Mesendoderm (in vitro differentiated cells): ENCODE measurements at regions not wholly inside any gene's neighbourhood (a gene's known extent, or its start where the extent isn't known, plus 50 kb on each side); places are given as distances from the start of the nearest gene placed in this dataset.

Experiments
- DNase-seq: peaks from one replicate; pipeline ENCODE4 v3.0.0; 2013
- H2AK5ac ChIP-seq: 2 replicates; pipeline ENCODE4 v1.6.1; 2013; ENCODE audit warnings: low read length, inconsistent platforms
- H2BK120ac ChIP-seq: 2 replicates; pipeline ENCODE4 v1.6.1; 2013; ENCODE audit warnings: low read depth, mild to moderate bottlenecking, low read length, moderate library complexity, mixed read lengths
- H2BK15ac ChIP-seq: replicated peaks from 2 replicates; pipeline ENCODE4 v1.6.1; 2013; ENCODE audit warnings: low read depth, mild to moderate bottlenecking, moderate library complexity
- H2BK5ac ChIP-seq: 2 replicates; pipeline ENCODE4 v1.6.1; 2013; ENCODE audit warnings: low read length, inconsistent platforms
- H3K18ac ChIP-seq: 2 replicates; pipeline ENCODE4 v1.6.1; 2013; ENCODE audit warnings: mild to moderate bottlenecking, low read length, mixed read lengths
- H3K23ac ChIP-seq: one replicate; pipeline ENCODE4 v1.6.1; 2013; ENCODE audit warnings: low read length
- H3K27ac ChIP-seq: 2 replicates; pipeline ENCODE4 v1.5.1; 2013; ENCODE audit warnings: low read depth, mild to moderate bottlenecking, inconsistent platforms, low read length, moderate library complexity
- H3K27me3 ChIP-seq: 2 replicates; pipeline ENCODE4 v1.6.1; 2013; ENCODE audit warnings: low read length, control low read depth, mild to moderate bottlenecking, inconsistent platforms; ENCODE audit not compliant: insufficient read depth, poor library complexity
- H3K36me3 ChIP-seq: 2 replicates; pipeline ENCODE4 v1.6.1; 2013; ENCODE audit warnings: low read length, inconsistent platforms; ENCODE audit not compliant: control insufficient read depth, insufficient read depth
- H3K4ac ChIP-seq: one replicate; pipeline ENCODE4 v1.6.1; 2013; ENCODE audit warnings: low read depth, mild to moderate bottlenecking, low read length, moderate library complexity
- H3K4me1 ChIP-seq: 2 replicates; pipeline ENCODE4 v1.6.1; 2013; ENCODE audit warnings: low read depth, low read length, inconsistent platforms; ENCODE audit not compliant: control insufficient read depth
- H3K4me2 ChIP-seq: 2 replicates; pipeline ENCODE4 v1.6.1; 2013; ENCODE audit warnings: low read length
- H3K4me3 ChIP-seq: 2 replicates; pipeline ENCODE4 v1.5.1; 2013; ENCODE audit warnings: mild to moderate bottlenecking, low read length
- H3K56ac ChIP-seq: one replicate; pipeline ENCODE4 v1.6.1; 2013; ENCODE audit warnings: low read length
- H3K79me1 ChIP-seq: 2 replicates; pipeline ENCODE4 v1.6.1; 2013; ENCODE audit warnings: low read length, inconsistent platforms
- H3K79me2 ChIP-seq: 2 replicates; pipeline ENCODE4 v1.6.1; 2013; ENCODE audit warnings: mild to moderate bottlenecking, low read length; ENCODE audit not compliant: control insufficient read depth, insufficient read depth
- H3K9ac ChIP-seq: 2 replicates; pipeline ENCODE4 v1.6.1; 2013; ENCODE audit warnings: low read length, inconsistent platforms
- H4K5ac ChIP-seq: one replicate; pipeline ENCODE4 v1.6.1; 2013; ENCODE audit warnings: low read length
- H4K8ac ChIP-seq: one replicate; pipeline ENCODE4 v1.6.1; 2013; ENCODE audit warnings: low read depth, mild to moderate bottlenecking, control low read depth, low read length, moderate library complexity
- WGBS: extraction: QIAGEN DNeasy Blood & Tissue Kit; methylation state at CpG from one replicate; pipeline ENCODE4 v1.1.7; 2013; ENCODE audit warnings: low lambda C conversion rate, missing lambda C conversion rate; ENCODE audit not compliant: insufficient coverage; ENCODE audit errors: extremely low coverage; 5-methylcytosine and 5-hydroxymethylcytosine counted together

DNA sequence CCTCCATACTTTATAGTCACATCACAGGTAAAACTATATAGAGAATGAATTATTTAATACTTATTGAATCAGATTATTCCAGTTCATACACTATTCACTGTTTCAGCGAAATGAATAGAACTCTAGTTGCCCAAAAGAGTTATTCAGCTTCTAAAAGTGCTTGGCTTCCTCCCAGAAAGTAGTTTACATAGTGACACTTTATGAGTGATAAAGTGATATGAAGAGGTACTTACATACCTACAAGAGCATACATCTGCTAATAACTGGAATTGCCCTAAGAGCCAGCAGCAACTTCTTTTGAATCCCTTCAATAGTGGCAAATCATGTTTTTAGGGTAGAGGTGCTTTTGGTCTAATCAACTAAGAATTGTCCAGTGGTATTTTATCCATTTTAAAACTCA, 635.1 kb upstream of the AGTR1 start:
- H3K23ac ChIP-seq, result no peak overlapping the region
- no peak overlapping the region for H3K4me3 ChIP-seq
- H3K79me2 ChIP-seq, result no peaks in the 10 kb centered on the region

DNA sequence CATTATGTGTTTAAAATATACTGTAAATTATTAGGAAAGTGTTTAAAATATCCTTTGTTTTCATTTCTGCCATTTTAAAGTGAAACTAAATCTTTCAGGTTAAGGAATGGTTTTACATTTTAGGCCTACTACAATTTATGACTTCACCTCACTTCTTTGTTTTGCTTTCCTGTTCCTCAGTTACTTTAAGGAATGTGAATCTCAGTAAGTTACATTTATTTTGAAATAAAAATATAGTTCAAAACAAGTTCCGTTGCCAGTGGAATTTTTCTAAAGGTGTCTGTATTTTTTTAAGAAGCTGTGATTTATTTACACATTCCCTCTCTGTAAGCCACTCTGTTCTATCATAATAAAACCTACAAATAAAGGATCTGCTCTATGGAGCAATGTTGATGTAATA, 630.9 kb upstream of the AGTR1 start:
- no peak overlapping the region for H3K4ac ChIP-seq
- H3K36me3 ChIP-seq, result no peaks in the 10 kb centered on the region
- no peak overlapping the region for H4K5ac ChIP-seq
- no peak overlapping the region for H2BK120ac ChIP-seq
- WGBS, result no CpG with 5 or more reads among the region's 1 CpG
- H3K23ac ChIP-seq, result no peak overlapping the region
- H2BK5ac ChIP-seq, result no peak overlapping the region
- no peak overlapping the region for H3K27ac ChIP-seq
- H3K4me2 ChIP-seq, result no peak overlapping the region
- H2AK5ac ChIP-seq, result no peak overlapping the region
- no peak overlapping the region for H3K56ac ChIP-seq
- H3K4me3 ChIP-seq, result no peak overlapping the region
- H3K79me2 ChIP-seq, result no peaks in the 10 kb centered on the region
- no peaks in the 10 kb centered on the region for H3K27me3 ChIP-seq
- H2BK15ac ChIP-seq, result no peak overlapping the region
- H3K18ac ChIP-seq, result no peak overlapping the region
- H3K79me1 ChIP-seq, result no peaks in the 10 kb centered on the region
- no peak overlapping the region for H4K8ac ChIP-seq
- DNase-seq, result no peak
- H3K9ac ChIP-seq, result no peak overlapping the region
- H3K4me1 ChIP-seq, result no peaks in the 10 kb centered on the region

More for the DNA sequence above, 635.1 kb upstream of the AGTR1 start:
- no peak overlapping the region for H2BK15ac ChIP-seq
- H3K4me2 ChIP-seq, result no peak overlapping the region
- H3K56ac ChIP-seq, result no peak overlapping the region
- H2BK5ac ChIP-seq, result no peak overlapping the region
- H3K27me3 ChIP-seq, result no peaks in the 10 kb centered on the region
- no peaks in the 10 kb centered on the region for H3K4me1 ChIP-seq
- no peak overlapping the region for H3K4ac ChIP-seq
- no peak overlapping the region for H3K9ac ChIP-seq
- H2BK120ac ChIP-seq, result no peak overlapping the region
- DNase-seq, result no peak
- no CpG with 5 or more reads among the region's 1 CpG for WGBS
- no peaks in the 10 kb centered on the region for H3K36me3 ChIP-seq
- no peak overlapping the region for H4K5ac ChIP-seq
- H3K27ac ChIP-seq, result no peak overlapping the region
- no peak overlapping the region for H2AK5ac ChIP-seq
- H3K79me1 ChIP-seq, result no peaks in the 10 kb centered on the region
- H4K8ac ChIP-seq, result no peak overlapping the region
- no peak overlapping the region for H3K18ac ChIP-seq

DNA sequence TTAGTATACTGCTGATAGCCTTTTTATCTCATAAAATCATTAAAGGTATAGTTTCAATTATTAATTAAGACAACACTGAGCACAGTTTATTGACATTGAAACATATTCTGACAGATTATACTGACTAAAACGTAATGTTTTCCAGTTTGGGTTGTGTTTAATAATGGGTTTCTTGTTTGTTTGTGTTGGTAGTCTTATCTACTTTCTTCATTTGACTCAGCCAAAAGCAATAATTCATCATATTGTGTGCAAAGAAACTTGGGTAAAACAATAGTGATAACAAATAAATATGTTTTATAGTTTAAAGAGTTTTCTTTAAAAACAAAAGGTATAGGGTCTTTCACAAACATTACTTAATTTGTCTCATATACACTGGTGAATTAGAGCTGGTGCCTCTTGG, 629.2 kb upstream of the AGTR1 start:
- H3K4ac ChIP-seq, result no peak overlapping the region
- DNase-seq, result no peak
- no peak overlapping the region for H3K9ac ChIP-seq
- no peak overlapping the region for H3K4me2 ChIP-seq
- H3K18ac ChIP-seq, result no peak overlapping the region
- no peak overlapping the region for H2BK120ac ChIP-seq
- no peaks in the 10 kb centered on the region for H3K27me3 ChIP-seq
- no peak overlapping the region for H4K8ac ChIP-seq
- no peaks in the 10 kb centered on the region for H3K36me3 ChIP-seq
- no peak overlapping the region for H4K5ac ChIP-seq
- H2BK15ac ChIP-seq, result no peak overlapping the region
- H3K23ac ChIP-seq, result no peak overlapping the region
- H3K56ac ChIP-seq, result no peak overlapping the region
- WGBS, result no CpG with 5 or more reads among the region's 1 CpG
- H2AK5ac ChIP-seq, result no peak overlapping the region
- H3K79me1 ChIP-seq, result no peaks in the 10 kb centered on the region
- H3K27ac ChIP-seq, result no peak overlapping the region
- H3K4me3 ChIP-seq, result no peak overlapping the region
- no peaks in the 10 kb centered on the region for H3K4me1 ChIP-seq
- no peaks in the 10 kb centered on the region for H3K79me2 ChIP-seq
- no peak overlapping the region for H2BK5ac ChIP-seq

DNA sequence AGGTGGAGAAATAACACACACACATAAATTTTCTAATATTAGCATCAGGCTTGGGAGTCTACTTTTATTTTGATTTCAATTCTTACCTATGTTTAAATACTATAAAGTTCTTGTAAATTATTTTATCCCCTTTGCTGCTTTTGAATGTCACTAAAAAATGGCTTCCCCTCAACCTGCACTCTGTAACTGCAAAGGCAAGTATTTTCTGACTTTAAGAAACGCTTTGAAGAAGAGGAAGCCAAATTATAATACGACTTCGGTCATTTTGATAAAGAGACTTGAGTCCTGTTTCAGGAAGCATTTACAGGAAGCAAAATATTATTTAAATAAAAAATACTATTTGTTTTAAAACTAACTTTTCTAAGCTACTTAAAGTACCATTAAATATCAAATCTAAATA, 627.7 kb upstream of the AGTR1 start:
- Histone ChIP-seq H3K56ac (no peak overlapping the region), H4K8ac (no peak overlapping the region), H3K4me2 (no peak overlapping the region), H3K27ac (no peak overlapping the region), H3K4ac (no peak overlapping the region), H2AK5ac (no peak overlapping the region), H3K79me1 (no peaks in the 10 kb centered on the region), H3K23ac (no peak overlapping the region), H3K4me1 (no peaks in the 10 kb centered on the region), H3K79me2 (no peaks in the 10 kb centered on the region), H2BK5ac (no peak overlapping the region), H3K36me3 (no peaks in the 10 kb centered on the region), H4K5ac (no peak overlapping the region), H3K27me3 (no peaks in the 10 kb centered on the region), H3K4me3 (no peak overlapping the region), H3K18ac (no peak overlapping the region), H2BK120ac (no peak overlapping the region), H2BK15ac (no peak overlapping the region), H3K9ac (no peak overlapping the region)
- no peak for DNase-seq
- no CpG with 5 or more reads among the region's 3 CpGs for WGBS

DNA sequence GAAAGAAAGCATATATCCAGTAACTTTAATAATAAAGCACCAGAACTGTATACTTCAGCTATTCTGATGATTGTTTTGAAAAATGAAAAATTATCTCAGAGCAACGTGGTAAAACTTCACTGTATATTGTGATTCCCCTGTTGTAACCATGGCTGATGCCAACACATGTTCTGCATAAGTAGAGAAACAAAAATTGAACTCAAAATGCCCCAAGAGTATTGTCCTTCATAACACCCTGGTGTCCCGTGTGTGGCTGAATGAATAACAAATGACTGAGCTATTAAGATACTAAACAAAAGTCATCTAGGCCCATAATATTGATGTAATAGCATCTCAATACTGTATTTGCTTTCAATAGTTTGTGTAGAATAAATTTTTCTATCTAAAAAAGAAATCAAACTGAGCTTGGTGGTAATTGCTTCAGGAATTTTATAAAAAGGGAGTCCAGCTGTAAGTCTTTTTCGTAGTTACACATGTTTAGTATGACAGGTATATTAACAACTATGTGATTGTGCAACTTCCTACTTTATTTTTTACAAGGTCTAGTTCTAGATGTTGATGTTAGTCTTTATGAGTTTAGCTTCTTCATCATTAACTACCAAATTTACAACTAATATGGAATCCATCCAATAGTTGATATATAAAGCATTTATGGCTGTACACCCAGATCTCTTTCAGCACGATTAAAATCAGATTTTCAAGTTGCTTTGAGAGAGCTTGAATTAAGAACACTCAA, 623.8 kb upstream of the AGTR1 start:
- Histone ChIP-seq H4K8ac (no peak overlapping the region), H3K79me2 (no peaks in the 10 kb centered on the region), H3K27me3 (no peaks in the 10 kb centered on the region), H3K36me3 (no peaks in the 10 kb centered on the region), H4K5ac (no peak overlapping the region), H3K79me1 (no peaks in the 10 kb centered on the region), H2BK120ac (no peak overlapping the region), H2BK15ac (no peak overlapping the region), H3K23ac (no peak overlapping the region), H3K9ac (no peak overlapping the region), H3K56ac (no peak overlapping the region), H2AK5ac (no peak overlapping the region), H3K18ac (no peak overlapping the region), H3K4ac (no peak overlapping the region), H3K4me3 (no peak overlapping the region), H3K4me1 (no peaks in the 10 kb centered on the region), H3K4me2 (no peak overlapping the region), H2BK5ac (no peak overlapping the region), H3K27ac (no peak overlapping the region)
- no CpG with 5 or more reads among the region's 4 CpGs for WGBS
- DNase-seq, result no peak

GRCh38 chr3:148074946-148075345, 622.8 kb upstream of the AGTR1 start:
- Histone ChIP-seq H3K79me1 (no peaks in the 10 kb centered on the region), H2AK5ac (no peak overlapping the region), H3K23ac (no peak overlapping the region), H2BK15ac (no peak overlapping the region), H4K5ac (no peak overlapping the region), H3K36me3 (no peaks in the 10 kb centered on the region), H2BK120ac (no peak overlapping the region), H3K9ac (no peak overlapping the region), H4K8ac (no peak overlapping the region), H3K4me1 (no peaks in the 10 kb centered on the region), H3K27me3 (no peaks in the 10 kb centered on the region), H3K79me2 (no peaks in the 10 kb centered on the region), H3K4me2 (no peak overlapping the region), H3K56ac (no peak overlapping the region), H3K27ac (no peak overlapping the region), H2BK5ac (no peak overlapping the region), H3K4ac (no peak overlapping the region), H3K18ac (no peak overlapping the region), H3K4me3 (no peak overlapping the region)
- WGBS, result no CpG with 5 or more reads among the region's 2 CpGs
- DNase-seq, result no peak
